Neural progenitor cell (in vitro differentiated cells): ENCODE measurements at regions not wholly inside any gene's neighbourhood (a gene's known extent, or its start where the extent isn't known, plus 50 kb on each side); places are given as distances from the start of the nearest gene placed in this dataset.

ENCODE experiments used
- CTCF ChIP-seq: fragments of 200-600 bp; sonication (generic); IDR thresholded peaks from 2 replicates; pipeline ENCODE4 v1.5.1; 2017; ENCODE audit warnings: antibody characterized with exemption, mild to moderate bottlenecking
- EZH2 ChIP-seq: fragments of 200-600 bp; sonication (generic); IDR thresholded peaks from 2 replicates; pipeline ENCODE4 v1.6.1; 2017; ENCODE audit warnings: antibody characterized with exemption, mild to moderate bottlenecking, moderate library complexity
- EZH2phosphoT487 ChIP-seq: fragments of 200-600 bp; sonication (generic); IDR thresholded peaks from 2 replicates; pipeline ENCODE4 v1.6.1; 2017; ENCODE audit warnings: antibody characterized with exemption

- TF ChIP-seq CTCF = no peak
- TF ChIP-seq EZH2 = no peak
- no peak for TF ChIP-seq EZH2phosphoT487
Measured at GRCh38 chr20:7085467-7085866, 318.0 kb downstream of the BMP2 start.
